Fibroblast of lung (primary cell): ENCODE measurements at regions not wholly inside any gene's neighbourhood (a gene's known extent, or its start where the extent isn't known, plus 50 kb on each side); places are given as distances from the start of the nearest gene placed in this dataset.

Experiments
- DNase-seq, 2 donors: peaks; one replicate each; pipeline versions ENCODE4 v3.0.0 to v3.0.0-alpha.2; 2010; ENCODE audit warnings: low read depth in 2 of 2
- H2AFZ ChIP-seq: 2 replicates; pipeline ENCODE4 v1.5.1; 2012; ENCODE audit warnings: low read length, control low read depth, inconsistent platforms
- H3K27ac ChIP-seq: 2 replicates; pipeline ENCODE4 v1.5.1; 2011; ENCODE audit warnings: low read length, control low read depth; ENCODE audit not compliant: insufficient read depth
- H3K27me3 ChIP-seq: 2 replicates; pipeline ENCODE4 v1.5.1; 2011; ENCODE audit warnings: mild to moderate bottlenecking, low read length; ENCODE audit not compliant: control insufficient read depth, insufficient read depth
- H3K36me3 ChIP-seq: 2 replicates; pipeline ENCODE4 v1.5.1; 2011; ENCODE audit warnings: low read length; ENCODE audit not compliant: control insufficient read depth, insufficient read depth
- H3K4me1 ChIP-seq: 2 replicates; pipeline ENCODE4 v1.5.1; 2011; ENCODE audit warnings: low read length; ENCODE audit not compliant: control insufficient read depth, insufficient read depth; ENCODE audit errors: extremely low read depth
- H3K4me2 ChIP-seq: 2 replicates; pipeline ENCODE4 v1.5.1; 2011; ENCODE audit warnings: low read length, control low read depth; ENCODE audit not compliant: insufficient read depth; ENCODE audit errors: extremely low read depth
- H3K4me3 ChIP-seq, 4 experiments: fragments of 200-600 bp in 1 of 4; sonication (generic) in 1 of 4; replicated peaks in 1 of 4; 2 replicates each; pipeline ENCODE4 v1.5.1; 2011 to 2016; ENCODE audit warnings: low read length in 4 of 4, low read depth in 3 of 4, mild to moderate bottlenecking in 3 of 4, control low read depth in 2 of 4, inconsistent platforms in 1 of 4, mixed read lengths in 1 of 4; ENCODE audit not compliant: insufficient read depth in 1 of 4; ENCODE audit errors: control extremely low read depth in 1 of 4
- H3K79me2 ChIP-seq: 2 replicates; pipeline ENCODE4 v1.5.1; 2012; ENCODE audit warnings: mild to moderate bottlenecking, low read length, inconsistent platforms; ENCODE audit not compliant: control insufficient read depth, insufficient read depth
- H3K9ac ChIP-seq: 2 replicates; pipeline ENCODE4 v1.5.1; 2011; ENCODE audit warnings: mild to moderate bottlenecking, low read length, control low read depth; ENCODE audit not compliant: insufficient read depth
- H3K9me3 ChIP-seq: 2 replicates; pipeline ENCODE4 v1.5.1; 2012; ENCODE audit warnings: low read depth, low read length; ENCODE audit not compliant: control insufficient read depth, insufficient read depth
- H4K20me1 ChIP-seq: 2 replicates; pipeline ENCODE4 v1.5.1; 2011; ENCODE audit warnings: low read length; ENCODE audit not compliant: control insufficient read depth, insufficient read depth; ENCODE audit errors: extremely low read depth
- EZH2 ChIP-seq: IDR thresholded peaks from 2 replicates; pipeline ENCODE4 v1.5.1; 2012; ENCODE audit warnings: low read length, control low read depth, mild to moderate bottlenecking; ENCODE audit errors: missing control alignments
- TF ChIP-seq, protein P1 (sequence below), 2 donors: IDR thresholded peaks in 1 of 2; conservative IDR thresholded peaks in 1 of 2; 1 replicate in 1 of 2; 2 replicates in 1 of 2; pipeline ENCODE4 v1.5.1; 2011 to 2012; ENCODE audit warnings: low read length in 2 of 2, control low read depth in 1 of 2, inconsistent platforms in 1 of 2, low read depth in 1 of 2, mild to moderate bottlenecking in 1 of 2

DNA sequence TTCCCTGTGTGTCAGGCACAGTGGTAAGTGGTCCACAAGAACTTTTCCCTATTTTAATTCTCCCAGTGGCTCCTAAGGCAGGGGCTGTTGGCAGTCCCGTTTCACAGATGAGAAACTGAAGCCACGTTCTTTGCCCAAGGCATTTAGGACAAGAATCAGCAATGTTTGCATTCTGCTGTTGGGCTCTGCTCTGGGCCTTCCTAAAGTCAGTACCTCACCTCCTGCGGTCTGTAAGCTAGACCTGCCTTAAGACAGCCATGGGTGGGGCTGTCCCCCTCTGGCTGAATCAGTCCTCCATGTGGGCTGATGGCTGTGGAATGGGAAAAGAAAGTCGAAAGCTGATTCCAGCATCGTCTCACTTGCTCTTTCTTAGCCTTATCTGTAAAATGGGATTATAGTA lies 304.8 kb downstream of the MAF start:
- TF ChIP-seq, protein P1, sequence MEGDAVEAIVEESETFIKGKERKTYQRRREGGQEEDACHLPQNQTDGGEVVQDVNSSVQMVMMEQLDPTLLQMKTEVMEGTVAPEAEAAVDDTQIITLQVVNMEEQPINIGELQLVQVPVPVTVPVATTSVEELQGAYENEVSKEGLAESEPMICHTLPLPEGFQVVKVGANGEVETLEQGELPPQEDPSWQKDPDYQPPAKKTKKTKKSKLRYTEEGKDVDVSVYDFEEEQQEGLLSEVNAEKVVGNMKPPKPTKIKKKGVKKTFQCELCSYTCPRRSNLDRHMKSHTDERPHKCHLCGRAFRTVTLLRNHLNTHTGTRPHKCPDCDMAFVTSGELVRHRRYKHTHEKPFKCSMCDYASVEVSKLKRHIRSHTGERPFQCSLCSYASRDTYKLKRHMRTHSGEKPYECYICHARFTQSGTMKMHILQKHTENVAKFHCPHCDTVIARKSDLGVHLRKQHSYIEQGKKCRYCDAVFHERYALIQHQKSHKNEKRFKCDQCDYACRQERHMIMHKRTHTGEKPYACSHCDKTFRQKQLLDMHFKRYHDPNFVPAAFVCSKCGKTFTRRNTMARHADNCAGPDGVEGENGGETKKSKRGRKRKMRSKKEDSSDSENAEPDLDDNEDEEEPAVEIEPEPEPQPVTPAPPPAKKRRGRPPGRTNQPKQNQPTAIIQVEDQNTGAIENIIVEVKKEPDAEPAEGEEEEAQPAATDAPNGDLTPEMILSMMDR (conservative IDR thresholded peaks at IDR 0.05 in 1 of 2, IDR thresholded peaks at IDR 0.05 in 1 of 2; ENCODE audit: low read depth in 1 of 2, low read length in 2 of 2): no peak
- no peak for TF ChIP-seq EZH2
- no peak overlapping the region for H3K4me3 ChIP-seq
- no peaks in the 10 kb centered on the region for H4K20me1 ChIP-seq
- H2AFZ ChIP-seq: no peak overlapping the region
- H3K9ac ChIP-seq: no peak overlapping the region
- H3K79me2 ChIP-seq: no peaks in the 10 kb centered on the region
- H3K36me3 ChIP-seq: no peaks in the 10 kb centered on the region
- no peak for DNase-seq
- H3K9me3 ChIP-seq: no peaks in the 10 kb centered on the region
- no peak overlapping the region for H3K4me2 ChIP-seq
- H3K27me3 ChIP-seq: no peaks in the 10 kb centered on the region
- no peak overlapping the region for H3K27ac ChIP-seq
- no peaks in the 10 kb centered on the region for H3K4me1 ChIP-seq

DNA sequence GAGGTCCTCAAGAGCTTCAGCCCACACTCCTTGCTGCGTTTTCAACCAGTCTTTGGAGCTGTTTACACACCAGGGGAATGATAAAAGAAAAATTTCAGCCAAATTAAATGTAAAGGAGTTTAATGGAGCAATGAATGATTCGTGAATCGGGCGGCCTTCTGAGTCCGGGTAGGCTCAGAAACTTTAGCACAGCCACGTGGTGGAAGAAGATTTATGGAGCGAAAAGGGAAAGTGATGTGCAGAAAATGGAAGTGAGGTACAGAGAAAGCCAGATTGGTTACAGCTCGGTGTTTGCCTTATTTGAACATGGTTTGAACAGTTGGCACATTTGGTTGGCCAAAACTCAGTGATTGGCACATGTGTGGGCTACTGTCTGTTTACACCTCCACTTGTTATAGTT lies 305.4 kb downstream of the MAF start:
- Histone ChIP-seq H3K27me3 (no peaks in the 10 kb centered on the region), H2AFZ (no peak overlapping the region), H3K79me2 (no peaks in the 10 kb centered on the region), H3K27ac (no peak overlapping the region), H3K36me3 (no peaks in the 10 kb centered on the region), H4K20me1 (no peaks in the 10 kb centered on the region), H3K9me3 (no peaks in the 10 kb centered on the region), H3K4me3 (no peak overlapping the region), H3K9ac (no peak overlapping the region), H3K4me2 (no peak overlapping the region), H3K4me1 (no peaks in the 10 kb centered on the region)
- DNase-seq: no peak
- TF ChIP-seq, protein P1 (conservative IDR thresholded peaks at IDR 0.05 in 1 of 2, IDR thresholded peaks at IDR 0.05 in 1 of 2; ENCODE audit: low read depth in 1 of 2, low read length in 2 of 2): no peak
- no peak for TF ChIP-seq EZH2

DNA sequence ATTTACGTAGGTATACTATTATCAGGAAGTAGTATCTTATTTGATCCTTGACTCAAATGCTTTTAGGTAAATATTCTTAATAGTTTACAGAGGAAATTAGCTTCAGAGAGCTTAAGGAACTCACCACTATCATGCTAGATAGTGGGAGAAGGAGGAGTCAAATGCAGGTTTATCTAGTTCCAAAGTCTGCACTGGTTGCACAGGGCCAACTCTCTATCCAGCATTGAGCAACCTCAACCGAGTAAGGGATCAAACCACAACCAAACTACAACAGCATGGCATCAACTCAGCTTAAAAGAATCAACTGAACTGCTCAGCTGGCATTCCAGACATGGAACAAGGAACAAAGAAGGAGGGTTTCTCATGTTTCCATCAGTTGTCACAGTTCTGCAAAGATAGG lies 306.0 kb downstream of the MAF start:
- no peaks in the 10 kb centered on the region for H3K27me3 ChIP-seq
- no peak overlapping the region for H2AFZ ChIP-seq
- no peak overlapping the region for H3K4me3 ChIP-seq
- no peak overlapping the region for H3K9ac ChIP-seq
- TF ChIP-seq EZH2: no peak
- TF ChIP-seq, protein P1 (conservative IDR thresholded peaks at IDR 0.05 in 1 of 2, IDR thresholded peaks at IDR 0.05 in 1 of 2; ENCODE audit: low read depth in 1 of 2, low read length in 2 of 2): no peak
- no peak overlapping the region for H3K27ac ChIP-seq
- no peak for DNase-seq
- H3K9me3 ChIP-seq: no peaks in the 10 kb centered on the region
- H3K36me3 ChIP-seq: no peaks in the 10 kb centered on the region
- no peak overlapping the region for H3K4me2 ChIP-seq
- H3K4me1 ChIP-seq: no peaks in the 10 kb centered on the region
- H3K79me2 ChIP-seq: no peaks in the 10 kb centered on the region
- H4K20me1 ChIP-seq: no peaks in the 10 kb centered on the region
